Lower leg skin (tissue), 3 donors: ENCODE measurements at regions not wholly inside any gene's neighbourhood (a gene's known extent, or its start where the extent isn't known, plus 50 kb on each side); places are given as distances from the start of the nearest gene placed in this dataset.

Experiments used
- CTCF ChIP-seq, 3 donors: fragments of 450-650 bp; IDR thresholded peaks; one replicate each; pipeline ENCODE4 v1.5.1; 2016; ENCODE audit warnings: antibody characterized with exemption in 3 of 3, mild to moderate bottlenecking in 3 of 3, moderate library complexity in 2 of 3
- POLR2A ChIP-seq, 2 donors: fragments of 450-650 bp; IDR thresholded peaks; one replicate each; pipeline ENCODE4 v1.6.1; 2016 to 2017; ENCODE audit warnings: antibody characterized with exemption in 2 of 2, mild to moderate bottlenecking in 1 of 2, moderate library complexity in 1 of 2

DNA sequence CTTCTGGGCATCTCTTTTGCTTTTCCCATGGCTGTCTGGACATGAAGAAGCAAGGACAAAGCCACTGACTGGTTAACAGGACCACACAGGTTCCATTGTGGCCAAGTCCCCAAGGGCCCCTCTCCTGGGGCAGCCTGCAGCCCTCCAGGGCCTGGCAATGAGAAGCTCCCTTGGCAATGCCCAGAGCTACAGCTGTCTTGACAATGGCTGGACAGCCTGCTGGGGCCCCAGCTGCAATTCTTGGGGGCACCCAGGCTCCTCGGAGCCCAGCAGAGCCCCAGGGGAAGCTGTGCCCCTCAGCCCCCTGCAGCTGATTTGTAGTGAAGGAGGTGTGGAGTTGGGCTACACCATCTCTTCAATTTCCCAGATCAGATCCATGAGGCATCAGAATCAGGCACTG, 384.9 kb upstream of the PODXL start:
- TF ChIP-seq CTCF (IDR thresholded peaks at IDR 0.05) (no peak), POLR2A (IDR thresholded peaks at IDR 0.05) (no peak)
